GM12878 (cell line): ENCODE measurements at regions not wholly inside any gene's neighbourhood (a gene's known extent, or its start where the extent isn't known, plus 50 kb on each side); places are given as distances from the start of the nearest gene placed in this dataset.

Source experiments
- CBX5 ChIP-seq: sonication (generic); IDR thresholded peaks from 2 replicates; pipeline ENCODE4 v1.6.1; 2016; ENCODE audit warnings: low read depth, moderate library complexity, mild to moderate bottlenecking, inconsistent platforms
- CEBPZ ChIP-seq: fragments of 150-350 bp; IDR thresholded peaks from 2 replicates; pipeline ENCODE4 v1.6.1; 2016; ENCODE audit warnings: low read depth, low read length
- CTCF ChIP-seq, 3 experiments: IDR thresholded peaks in 2 of 3; conservative IDR thresholded peaks in 1 of 3; 2 replicates each; pipeline ENCODE4 v1.5.1; 2011; ENCODE audit warnings: low read depth in 3 of 3, low read length in 3 of 3, mild to moderate bottlenecking in 3 of 3, control low read depth in 2 of 3, moderate library complexity in 2 of 3, inconsistent platforms in 1 of 3, mixed read lengths in 1 of 3; ENCODE audit not compliant: control insufficient read depth in 2 of 3, insufficient read depth in 1 of 3; ENCODE audit errors: extremely low read depth in 1 of 3
- EZH2 ChIP-seq: IDR thresholded peaks from 2 replicates; pipeline ENCODE4 v1.6.1; 2012; ENCODE audit warnings: low read depth, mild to moderate bottlenecking, control low read depth, inconsistent platforms, low read length, borderline replicate concordance; ENCODE audit not compliant: control insufficient read depth
- JUND ChIP-seq: IDR thresholded peaks from 2 replicates; pipeline ENCODE4 v1.6.1; 2012; ENCODE audit warnings: low read depth, mild to moderate bottlenecking, low read length, improper control_type of control experiment, moderate library complexity
- KDM1A ChIP-seq: fragments of 200-600 bp; sonication (generic); IDR thresholded peaks from 2 replicates; pipeline ENCODE4 v1.6.1; 2016; ENCODE audit warnings: borderline replicate concordance
- MAX ChIP-seq: IDR thresholded peaks from 2 replicates; pipeline ENCODE4 v1.6.1; 2012; ENCODE audit warnings: low read depth, low read length, improper control_type of control experiment
- PAX5 ChIP-seq: IDR thresholded peaks from 2 replicates; pipeline ENCODE4 v1.6.1; 2011; ENCODE audit warnings: low read depth, low read length, borderline replicate concordance
- POLR2AphosphoS5 ChIP-seq: IDR thresholded peaks from 2 replicates; pipeline ENCODE4 v1.6.1; 2011; ENCODE audit warnings: mild to moderate bottlenecking, low read length, inconsistent platforms

- TF ChIP-seq CEBPZ (no peak), KDM1A (no peak), MAX (no peak), POLR2AphosphoS5 (no peak), JUND (no peak), CTCF (IDR thresholded peaks at IDR 0.05 in 2 of 3, conservative IDR thresholded peaks at IDR 0.05 in 1 of 3; ENCODE audit: control insufficient read depth in 2 of 3, extremely low read depth in 1 of 3, insufficient read depth in 1 of 3, low read depth in 3 of 3, low read length in 3 of 3) (no peak), CBX5 (no peak), EZH2 (no peak), PAX5 (no peak)
Measured at GRCh38 chr1:162912061-162912667, 51.2 kb upstream of the CCDC190 start.
